ENCODE measurements at regions not wholly inside any gene's neighbourhood (a gene's known extent, or its start where the extent isn't known, plus 50 kb on each side); places are given as distances from the start of the nearest gene placed in this dataset.
"Not testable (repeated sequence)": the region's sequence is repeated elsewhere in the genome, so short reads cannot be mapped to it uniquely, and the experiment has no call there.

- no peak for DNase-seq (ENCODE audit: low read depth)
Measured at GRCh38 chr14:48417715-48418500, 742.5 kb upstream of the MDGA2 start.

- no peak for DNase-seq (ENCODE audit: low read depth)
Measured at GRCh38 chr14:48401321-48401720, 725.9 kb upstream of the MDGA2 start.

DNA sequence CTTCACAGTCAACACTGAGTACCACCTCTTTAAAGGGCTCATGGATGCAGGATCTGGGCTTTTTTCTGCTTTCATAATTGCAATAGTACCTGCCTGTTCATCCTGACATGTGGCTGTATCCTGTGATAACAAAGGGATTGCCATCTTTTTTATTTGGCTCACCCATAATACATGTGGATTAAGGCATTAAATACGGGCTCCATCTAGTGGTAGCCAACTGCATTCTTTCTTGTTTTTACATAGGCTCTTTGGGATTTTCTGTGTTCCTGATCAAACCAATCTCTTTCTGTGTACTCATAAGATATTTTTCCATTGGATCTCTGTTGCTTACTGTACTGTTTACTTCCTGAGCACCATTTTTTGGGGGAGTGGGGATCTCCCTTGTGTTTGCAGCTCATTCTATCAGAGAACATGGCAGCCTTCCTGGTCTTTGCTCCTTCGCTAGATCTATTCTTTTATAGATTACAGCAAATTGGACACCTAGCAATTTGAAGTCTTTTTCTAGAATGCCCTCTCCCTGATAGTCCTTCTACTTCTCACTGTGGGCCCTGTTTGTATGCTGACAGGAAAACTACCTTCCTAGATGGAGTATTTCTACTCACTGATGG is 723.4 kb upstream of the MDGA2 start:
- DNase-seq (ENCODE audit: low read depth) = peak; percentile 42

DNA sequence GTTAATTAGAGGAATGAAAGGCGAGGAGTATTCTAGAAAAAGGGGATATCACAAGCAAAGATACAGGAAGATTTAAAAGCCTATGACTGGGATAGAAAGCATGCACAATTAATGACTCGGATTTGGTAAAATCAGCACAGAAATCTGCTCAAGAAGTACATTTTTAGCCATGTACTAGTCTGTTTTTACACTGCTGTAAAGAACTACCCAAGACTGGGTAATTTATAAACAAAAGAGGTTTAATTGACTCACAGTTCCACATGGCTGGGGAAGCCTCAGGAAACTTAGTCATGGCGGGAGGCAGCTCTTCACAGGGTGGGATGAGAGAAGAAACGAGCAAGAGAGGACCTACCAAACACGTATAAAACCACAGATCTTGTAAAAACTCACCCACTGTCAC is 716.3 kb upstream of the MDGA2 start:
- DNase-seq (ENCODE audit: low read depth) = no peak

DNA sequence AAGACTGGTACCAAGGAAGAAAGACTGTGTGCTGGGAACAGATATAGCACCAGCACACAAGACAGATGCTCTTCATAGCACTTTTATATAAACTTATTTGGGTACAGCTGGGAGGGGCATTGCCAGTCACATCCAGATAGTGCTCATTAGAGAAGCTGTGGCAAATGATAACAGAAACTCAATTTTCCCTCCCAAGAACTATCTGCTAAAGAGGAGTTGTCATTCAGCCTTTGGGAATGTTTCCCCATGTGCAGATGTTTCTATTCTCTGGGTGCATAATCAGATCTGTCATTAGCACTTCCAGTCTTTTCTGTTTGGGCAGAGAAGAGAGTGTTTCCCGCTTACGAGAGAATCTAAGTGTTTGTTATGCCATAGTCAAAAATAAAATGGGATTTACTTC is 714.9 kb upstream of the MDGA2 start:
- no peak for DNase-seq (ENCODE audit: low read depth)

- no peak for DNase-seq (ENCODE audit: low read depth)
Measured at GRCh38 chr14:48384821-48385220, 709.4 kb upstream of the MDGA2 start.

DNA sequence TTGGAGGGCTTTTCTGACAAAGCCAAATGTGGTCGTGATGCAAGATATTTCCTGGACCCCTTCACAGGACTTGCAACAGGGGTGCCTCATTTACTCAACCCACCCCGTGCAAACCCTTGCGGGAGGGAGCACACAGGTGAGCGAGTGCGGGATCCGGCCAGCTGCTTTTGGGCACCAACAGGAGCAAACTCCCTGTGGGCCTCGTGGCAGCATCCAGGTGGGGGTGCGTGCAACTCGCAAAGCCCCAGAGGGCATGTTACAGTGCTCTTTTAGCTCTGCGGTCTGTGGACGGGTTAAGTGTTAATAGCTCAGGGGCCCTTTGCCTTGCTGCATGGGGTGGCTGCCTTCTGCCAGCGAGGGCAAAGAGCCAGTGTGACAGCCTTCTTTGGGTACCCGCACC is 707.6 kb upstream of the MDGA2 start:
- no peak for DNase-seq (ENCODE audit: low read depth)

DNA sequence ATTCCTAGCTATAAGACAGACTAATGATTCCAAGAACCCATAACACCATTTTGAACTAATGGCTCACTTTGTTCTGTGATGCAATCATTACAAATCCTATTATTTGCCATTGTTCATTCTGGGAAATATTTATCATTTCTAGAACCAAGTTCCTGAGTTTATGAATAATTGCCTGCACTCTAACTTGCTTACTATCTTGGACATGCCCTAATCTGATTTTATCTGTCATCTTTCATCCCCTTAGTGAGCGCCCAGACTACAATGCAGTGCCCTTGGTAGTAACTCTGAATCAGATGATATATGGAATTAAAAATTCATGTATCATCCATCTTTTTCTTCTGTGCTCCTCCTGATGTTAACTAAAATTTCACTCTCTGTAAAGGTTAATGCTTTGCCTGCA is 703.1 kb upstream of the MDGA2 start:
- DNase-seq (ENCODE audit: low read depth) = no peak

DNA sequence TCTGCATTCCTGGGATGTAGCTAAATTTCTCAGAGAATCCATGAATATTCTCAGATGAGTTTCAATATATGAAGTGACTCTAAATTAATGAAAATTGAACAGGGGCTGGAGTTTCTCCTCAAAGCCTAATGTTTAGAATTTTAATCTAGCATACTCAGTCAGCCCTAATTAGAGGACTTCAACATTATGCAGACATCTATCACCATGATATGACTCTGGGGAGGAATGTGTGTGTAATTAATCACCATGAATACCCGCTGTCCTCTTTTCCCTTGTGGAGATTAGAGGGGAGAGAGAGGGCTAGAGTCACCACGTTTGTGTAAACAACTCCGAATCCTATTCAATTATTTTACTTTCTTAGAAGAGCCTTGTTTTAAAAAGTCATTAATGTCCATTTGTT is 698.6 kb upstream of the MDGA2 start:
- DNase-seq (ENCODE audit: low read depth) = no peak

- DNase-seq (ENCODE audit: low read depth) = peak; percentile 69
Measured at GRCh38 chr14:48350971-48351370, 675.6 kb upstream of the MDGA2 start.

DNA sequence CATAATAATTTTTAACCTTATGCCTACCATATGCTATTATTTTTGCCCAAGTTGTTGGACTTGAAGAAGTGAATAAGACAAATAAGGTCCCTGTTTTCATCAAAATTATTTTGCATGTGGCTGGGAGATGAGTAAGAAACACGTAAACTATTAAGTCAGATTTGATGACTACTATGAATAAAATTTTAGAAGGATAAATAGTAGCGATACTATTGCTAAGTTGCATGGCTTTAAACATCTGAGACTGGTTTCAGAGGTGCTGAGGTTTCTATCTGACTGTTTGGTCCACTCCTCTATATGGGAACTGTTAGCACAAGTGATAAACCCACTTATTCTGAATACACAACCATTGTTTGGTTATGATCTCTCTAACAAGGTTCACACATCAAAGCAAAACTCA is 674.3 kb upstream of the MDGA2 start:
- no peak for DNase-seq (ENCODE audit: low read depth)

GRCh38 chr14:48341069-48341468 is 665.7 kb upstream of the MDGA2 start:
- DNase-seq (ENCODE audit: low read depth) = no peak

GRCh38 chr14:48333221-48333920 is 658.0 kb upstream of the MDGA2 start:
- DNase-seq (ENCODE audit: low read depth) = peak; percentile 24

GRCh38 chr14:48331421-48331820 is 656.0 kb upstream of the MDGA2 start:
- peak; percentile 35 for DNase-seq (ENCODE audit: low read depth)

GRCh38 chr14:48325486-48325885 is 650.1 kb upstream of the MDGA2 start:
- DNase-seq (ENCODE audit: low read depth) = peak; percentile 47

GRCh38 chr14:48323665-48324064 is 648.3 kb upstream of the MDGA2 start:
- peak; percentile 67 for DNase-seq (ENCODE audit: low read depth)

GRCh38 chr14:48319823-48320222 is 644.4 kb upstream of the MDGA2 start:
- no peak for DNase-seq (ENCODE audit: low read depth)

DNA sequence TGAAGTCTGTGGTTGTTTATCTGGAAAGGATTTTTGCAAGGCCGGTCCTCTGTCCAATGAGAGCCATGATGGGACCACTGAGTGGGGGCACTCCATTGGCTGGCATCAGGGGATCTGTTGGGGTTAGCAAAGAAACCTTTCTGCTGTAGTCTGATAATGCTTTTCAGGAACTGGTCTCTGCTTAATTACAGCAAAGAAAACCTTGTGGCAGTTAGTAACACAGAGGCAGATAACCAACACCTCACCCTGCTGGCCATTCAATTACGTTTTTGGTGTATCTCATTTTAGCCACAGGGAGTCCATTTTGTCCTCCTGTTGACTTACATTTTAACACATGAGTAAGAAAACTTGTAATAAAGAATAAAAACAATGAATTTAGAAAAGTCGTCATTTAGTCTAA is 629.3 kb upstream of the MDGA2 start:
- no peak for DNase-seq (ENCODE audit: low read depth)

GRCh38 chr14:48289701-48290100 is 614.3 kb upstream of the MDGA2 start:
- DNase-seq (ENCODE audit: low read depth) = no peak

DNA sequence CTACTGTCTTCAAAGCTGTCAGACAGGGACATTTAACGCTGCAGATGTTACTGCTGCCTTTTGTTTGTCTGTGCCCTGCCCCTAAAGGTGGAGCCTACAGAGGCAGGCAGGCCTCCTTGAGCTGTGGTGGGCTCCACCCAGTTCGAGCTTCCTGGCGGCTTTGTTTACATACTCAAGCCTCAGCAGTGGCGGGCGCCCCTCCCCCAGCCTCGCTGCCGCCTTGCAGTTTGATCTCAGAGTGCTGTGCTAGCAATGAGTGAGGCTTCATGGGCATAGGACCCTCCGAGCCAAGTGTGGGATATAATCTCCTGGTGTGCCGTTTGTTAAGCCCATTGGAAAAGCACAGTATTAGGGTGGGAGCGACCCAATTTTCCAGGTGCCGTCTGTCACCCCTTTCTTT is 609.8 kb upstream of the MDGA2 start:
- not testable (repeated sequence) for DNase-seq (ENCODE audit: low read depth)

DNA sequence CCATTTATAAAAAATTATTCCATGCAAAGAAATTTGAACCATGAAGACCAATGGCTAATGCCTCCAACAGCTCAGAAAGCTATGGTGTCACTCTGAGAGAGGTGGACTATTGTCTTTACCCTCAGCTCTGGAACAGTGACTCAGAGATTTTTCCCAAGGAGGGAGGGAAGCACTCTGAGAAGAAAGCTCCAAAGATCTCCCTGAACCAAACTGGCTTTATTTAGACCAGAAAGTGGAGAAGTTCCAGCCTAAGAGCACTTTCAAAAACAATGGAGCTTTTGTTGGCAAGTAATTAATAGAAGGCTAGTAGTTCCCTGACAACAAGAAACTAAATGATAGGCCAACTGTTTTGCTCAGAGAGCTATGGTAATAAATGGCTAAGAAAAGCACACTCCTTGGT is 599.9 kb upstream of the MDGA2 start:
- peak; percentile 48 for DNase-seq (ENCODE audit: low read depth)

DNA sequence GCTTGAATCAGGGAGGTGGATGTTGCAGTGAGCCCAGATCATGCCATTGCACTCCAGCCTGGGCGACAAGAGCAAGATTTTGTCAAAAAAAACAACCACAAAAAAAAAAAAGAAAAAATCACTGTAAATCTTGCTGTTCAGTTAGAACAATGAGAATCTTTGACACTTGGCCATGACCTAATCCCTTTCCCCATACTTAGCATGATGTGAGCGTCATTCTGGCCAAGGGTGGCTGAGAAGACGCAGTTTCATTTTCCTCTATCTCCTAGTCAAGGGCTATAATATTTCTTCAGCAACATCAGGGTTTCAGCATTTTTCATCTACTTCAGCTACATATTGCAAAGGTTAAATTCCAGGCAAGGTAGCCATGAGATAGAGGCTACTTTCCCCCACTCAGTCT is 599.4 kb upstream of the MDGA2 start:
- peak; percentile 7 for DNase-seq (ENCODE audit: low read depth)

DNA sequence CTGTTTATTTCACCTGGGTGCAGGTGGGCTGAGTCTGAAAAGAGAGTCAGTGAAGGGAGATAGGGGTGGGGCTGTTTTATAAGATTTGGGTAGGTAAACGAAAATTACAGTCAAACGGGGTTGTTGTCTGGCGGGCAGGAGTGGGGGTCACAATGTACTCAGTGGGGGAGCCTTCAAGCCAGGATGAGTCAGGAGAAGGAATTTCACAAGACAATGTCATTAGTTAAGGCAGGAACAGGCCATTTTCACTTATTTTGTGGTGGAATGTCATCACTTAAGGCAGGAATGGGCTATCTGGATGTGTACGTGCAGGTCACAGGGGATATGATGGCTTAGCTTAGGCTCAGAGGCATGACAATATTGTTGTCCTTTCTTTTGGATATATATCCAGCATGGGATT is 592.5 kb upstream of the MDGA2 start:
- DNase-seq (ENCODE audit: low read depth) = not testable (repeated sequence)

All from RPMI7951 (cell line).